Cardiac fibroblast (primary cell): ENCODE measurements at regions not wholly inside any gene's neighbourhood (a gene's known extent, or its start where the extent isn't known, plus 50 kb on each side); places are given as distances from the start of the nearest gene placed in this dataset.

Source experiments
- DNase-seq, 2 donors: peaks; one replicate each; pipeline versions ENCODE4 v3.0.0 to v3.0.0-alpha.2; 2010; ENCODE audit warnings: low read depth in 2 of 2
- H3K4me3 ChIP-seq, 2 donors: replicated peaks in 1 of 2; 1 replicate in 1 of 2; 2 replicates in 1 of 2; pipeline ENCODE4 v1.5.1; 2011; ENCODE audit warnings: low read depth in 2 of 2, low read length in 2 of 2, mild to moderate bottlenecking in 2 of 2, moderate library complexity in 1 of 2
- CTCF ChIP-seq: IDR thresholded peaks from one replicate; pipeline ENCODE4 v1.5.1; 2011; ENCODE audit warnings: low read depth, mild to moderate bottlenecking, low read length, inconsistent platforms

DNA sequence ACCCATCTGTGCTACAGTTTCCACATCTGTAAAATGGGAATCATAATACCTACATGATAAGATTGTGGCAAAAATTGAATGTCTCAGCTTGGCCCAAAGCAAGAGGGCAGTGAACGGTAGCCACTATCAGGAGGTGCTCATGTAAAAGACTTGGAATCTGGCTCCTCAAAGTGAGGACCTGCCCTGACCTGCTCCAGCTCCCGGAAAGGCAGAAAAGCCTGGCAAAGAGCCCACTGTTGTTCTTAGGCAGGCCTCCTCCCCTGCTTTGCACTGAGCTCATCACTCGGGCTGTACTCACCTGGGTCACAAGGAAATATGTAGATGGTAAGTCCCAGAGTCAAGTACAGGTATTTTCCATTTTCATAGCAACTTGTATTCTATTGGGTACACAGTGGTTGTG is 250.7 kb upstream of the TBL1XR1 start:
- no peak for TF ChIP-seq CTCF
- H3K4me3 ChIP-seq: no peak overlapping the region
- no peak for DNase-seq

GRCh38 chr3:177448987-177449359 is 251.7 kb upstream of the TBL1XR1 start:
- no peak for TF ChIP-seq CTCF
- DNase-seq: no peak
- H3K4me3 ChIP-seq: no peak overlapping the region

GRCh38 chr3:177449360-177450006 is 252.2 kb upstream of the TBL1XR1 start:
- DNase-seq: peak in 1 of 2 donors; percentile 70
- TF ChIP-seq CTCF: no peak

GRCh38 chr3:177451301-177451750 is 254.0 kb upstream of the TBL1XR1 start:
- DNase-seq: peak in 1 of 2 donors; percentile 55
- no peak for TF ChIP-seq CTCF
- no peak overlapping the region for H3K4me3 ChIP-seq

More at GRCh38 chr3:177449360-177450006, 252.2 kb upstream of the TBL1XR1 start:
- H3K4me3 ChIP-seq: no peak overlapping the region

DNA sequence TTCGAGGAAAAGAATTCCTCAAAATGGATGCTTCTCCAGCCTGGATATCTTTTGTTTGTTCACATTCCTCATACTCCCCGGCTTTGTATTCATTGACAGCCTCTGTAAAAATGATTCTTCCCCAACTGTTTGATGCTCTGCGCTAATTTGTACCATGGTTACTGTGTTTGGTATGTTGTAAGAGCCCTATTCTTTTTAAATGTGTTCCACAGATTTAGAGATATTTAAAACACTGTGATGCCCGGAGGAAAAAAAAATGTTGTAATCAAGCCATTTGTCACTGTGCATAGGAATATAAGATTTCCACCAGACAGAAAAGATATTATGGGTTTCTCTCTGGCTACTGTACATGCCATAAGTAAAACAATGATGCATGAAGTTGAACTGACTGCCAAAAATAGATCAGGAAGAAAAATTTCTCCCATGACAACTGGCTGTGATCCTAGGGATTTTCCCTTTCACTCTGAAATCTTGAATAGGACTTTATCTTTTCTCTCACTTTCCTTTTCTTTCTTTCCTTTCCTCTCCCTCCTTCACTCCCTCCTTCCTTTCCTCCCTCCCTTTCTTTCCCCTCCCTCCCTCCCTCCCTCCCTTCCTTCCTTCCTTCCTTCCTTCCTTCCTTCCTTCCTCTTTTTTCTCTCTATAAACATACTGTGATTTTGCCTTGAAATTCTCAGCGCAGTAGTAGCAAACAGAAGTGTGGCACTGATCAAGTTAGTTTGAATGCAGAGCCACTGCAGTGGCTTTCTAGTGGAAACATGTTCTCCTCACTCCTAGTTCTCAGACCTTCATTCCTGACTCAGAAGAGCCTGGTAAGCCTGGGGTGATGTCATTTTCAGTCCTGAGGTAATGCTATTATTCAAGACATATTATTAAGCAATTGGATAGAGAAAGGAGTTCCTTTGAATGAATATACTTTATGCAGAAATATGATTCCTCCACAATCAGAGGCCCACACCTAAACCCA is 254.9 kb upstream of the TBL1XR1 start:
- peak; percentile 84 to 98 for DNase-seq
- no peak for TF ChIP-seq CTCF
- no peak overlapping the region for H3K4me3 ChIP-seq

DNA sequence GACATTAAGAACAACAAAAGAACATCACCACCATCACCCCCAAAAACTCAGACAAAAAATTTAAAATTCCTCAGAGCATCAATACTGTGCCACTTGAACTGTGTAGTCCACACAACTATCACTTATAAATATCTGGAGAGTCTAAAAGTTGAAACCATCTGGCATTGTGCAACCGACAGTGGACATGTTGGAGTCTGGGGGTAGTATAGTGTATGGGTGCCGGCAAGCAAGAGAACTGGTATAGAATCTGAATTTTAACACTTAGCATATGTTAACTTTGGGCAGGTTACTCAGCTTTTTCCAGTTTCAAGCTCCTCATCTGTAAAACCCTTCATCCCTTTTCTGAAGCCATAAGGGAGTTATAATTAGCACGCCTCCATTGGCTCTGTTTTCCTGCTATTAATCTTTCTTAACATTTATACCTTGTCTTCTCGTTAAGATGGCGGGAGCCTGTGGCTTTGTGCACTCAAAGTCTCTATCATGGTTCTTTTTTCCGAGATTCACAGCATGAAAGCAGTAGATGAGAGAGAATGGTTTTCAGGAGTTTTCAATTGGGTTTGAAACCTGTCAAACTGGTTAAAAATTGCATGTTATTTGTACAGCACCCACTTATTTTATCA is 255.7 kb upstream of the TBL1XR1 start:
- no peak overlapping the region for H3K4me3 ChIP-seq
- DNase-seq: no peak
- no peak for TF ChIP-seq CTCF
